Endodermal cell (in vitro differentiated cells): ENCODE measurements at regions not wholly inside any gene's neighbourhood (a gene's known extent, or its start where the extent isn't known, plus 50 kb on each side); places are given as distances from the start of the nearest gene placed in this dataset.

Experiments used
- DNase-seq: peaks from one replicate; pipeline ENCODE4 v3.0.0-alpha.2; 2017
- H3K27ac ChIP-seq: 2 replicates; pipeline ENCODE4 v1.5.1; 2013; ENCODE audit warnings: mild to moderate bottlenecking, low read depth, low read length, moderate library complexity
- H3K27me3 ChIP-seq: 2 replicates; pipeline ENCODE4 v1.6.1; 2013; ENCODE audit warnings: mild to moderate bottlenecking, low read length, moderate library complexity; ENCODE audit not compliant: insufficient read depth, control insufficient read depth, poor library complexity, severe bottlenecking
- H3K36me3 ChIP-seq: 2 replicates; pipeline ENCODE4 v1.7.0; 2013; ENCODE audit warnings: mild to moderate bottlenecking, low read length, moderate library complexity; ENCODE audit not compliant: control insufficient read depth, insufficient read depth
- H3K4me1 ChIP-seq: one replicate; pipeline ENCODE4 v1.7.0; 2013; ENCODE audit warnings: low read length; ENCODE audit not compliant: control insufficient read depth, insufficient read depth
- H3K4me3 ChIP-seq: 2 replicates; pipeline ENCODE4 v1.5.1; 2013; ENCODE audit warnings: mild to moderate bottlenecking, low read length, moderate library complexity
- H3K9ac ChIP-seq: 2 replicates; pipeline ENCODE4 v1.6.1; 2013; ENCODE audit warnings: mild to moderate bottlenecking, low read length, moderate library complexity; ENCODE audit not compliant: poor library complexity, severe bottlenecking; ENCODE audit errors: extremely low read depth
- H3K9me3 ChIP-seq: 2 replicates; pipeline ENCODE4 v1.6.1; 2013; ENCODE audit warnings: mild to moderate bottlenecking, low read length, moderate library complexity; ENCODE audit not compliant: control insufficient read depth
- H3K27ac Mint-ChIP-seq: 2 replicates; pipeline ENCODE4 v1.8.0; 2020; ENCODE audit warnings: mixed read lengths
- H3K27me3 Mint-ChIP-seq: 2 replicates; pipeline ENCODE4 v1.8.0; 2021; ENCODE audit warnings: mild to moderate bottlenecking, mixed read lengths; ENCODE audit not compliant: insufficient read depth
- H3K36me3 Mint-ChIP-seq: 2 replicates; pipeline ENCODE4 v1.8.0; 2020; ENCODE audit warnings: low read depth, mixed read lengths
- H3K4me1 Mint-ChIP-seq: 2 replicates; pipeline ENCODE4 v1.8.0; 2020; ENCODE audit warnings: mixed read lengths
- H3K4me3 Mint-ChIP-seq: 2 replicates; pipeline ENCODE4 v1.8.0; 2020; ENCODE audit warnings: mild to moderate bottlenecking, moderate library complexity, mixed read lengths
- H3K9me3 Mint-ChIP-seq: 2 replicates; pipeline ENCODE4 v1.8.0; 2020; ENCODE audit warnings: mild to moderate bottlenecking, mixed read lengths
- CTCF ChIP-seq: fragments of 200-600 bp; sonication (generic); conservative IDR thresholded peaks from 2 replicates; pipeline ENCODE4 v1.5.0; 2021; ENCODE audit warnings: antibody characterized with exemption, mild to moderate bottlenecking
- WGBS, 2 experiments: methylation state at CpG; one replicate each; pipeline versions ENCODE4 v1.1.5 to v1.1.7; 2013; ENCODE audit warnings: missing lambda C conversion rate in 2 of 2, mixed read lengths in 1 of 2; ENCODE audit not compliant: insufficient coverage in 1 of 2, insufficient read length in 1 of 2; 5-methylcytosine and 5-hydroxymethylcytosine counted together

GRCh38 chr10:31648966-31649365 is 279.7 kb downstream of the ARHGAP12 start:
- no peak overlapping the region for H3K27ac ChIP-seq
- no peaks in the 10 kb centered on the region for H3K36me3 ChIP-seq
- Mint-ChIP-seq H3K27ac (no peak overlapping the region), H3K27me3 (no peaks in the 10 kb centered on the region), H3K9me3 (peaks cover 2% of the 10 kb centered on the region), H3K4me1 (no peaks in the 10 kb centered on the region), H3K36me3 (no peaks in the 10 kb centered on the region), H3K4me3 (no peak overlapping the region)
- TF ChIP-seq CTCF: no peak
- no peak for DNase-seq
- no peaks in the 10 kb centered on the region for H3K27me3 ChIP-seq
- H3K9me3 ChIP-seq: no peaks in the 10 kb centered on the region
- H3K4me3 ChIP-seq: no peak overlapping the region
- H3K9ac ChIP-seq: no peak overlapping the region
- WGBS, 2 experiments: 92 to 100% methylated on average over 3 to 8 of the region's 8 CpGs
- no peaks in the 10 kb centered on the region for H3K4me1 ChIP-seq

- 86 to 94% methylated on average over 4 to 5 of the region's 5 CpGs for WGBS, 2 experiments
- H3K36me3 Mint-ChIP-seq: no peaks in the 10 kb centered on the region
- H3K4me1 Mint-ChIP-seq: no peaks in the 10 kb centered on the region
- H3K9ac ChIP-seq: no peak overlapping the region
- H3K4me3 ChIP-seq: no peak overlapping the region
- TF ChIP-seq CTCF: no peak
- H3K9me3 Mint-ChIP-seq: peaks cover 2% of the 10 kb centered on the region
- no peak overlapping the region for H3K4me3 Mint-ChIP-seq
- H3K36me3 ChIP-seq: no peaks in the 10 kb centered on the region
- no peaks in the 10 kb centered on the region for H3K9me3 ChIP-seq
- no peaks in the 10 kb centered on the region for H3K27me3 Mint-ChIP-seq
- no peaks in the 10 kb centered on the region for H3K4me1 ChIP-seq
- H3K27me3 ChIP-seq: no peaks in the 10 kb centered on the region
- no peak overlapping the region for H3K27ac Mint-ChIP-seq
- no peak for DNase-seq
- no peak overlapping the region for H3K27ac ChIP-seq
Measured at GRCh38 chr10:31647861-31648260, 280.8 kb downstream of the ARHGAP12 start.

GRCh38 chr10:31646519-31646918 is 282.1 kb downstream of the ARHGAP12 start:
- H3K27me3 ChIP-seq: no peaks in the 10 kb centered on the region
- Mint-ChIP-seq H3K4me3 (no peak overlapping the region), H3K27ac (no peak overlapping the region), H3K9me3 (peaks cover 6% of the 10 kb centered on the region), H3K36me3 (no peaks in the 10 kb centered on the region), H3K4me1 (no peaks in the 10 kb centered on the region), H3K27me3 (no peaks in the 10 kb centered on the region)
- no peaks in the 10 kb centered on the region for H3K4me1 ChIP-seq
- no peaks in the 10 kb centered on the region for H3K36me3 ChIP-seq
- DNase-seq: no peak
- no peak for TF ChIP-seq CTCF
- H3K27ac ChIP-seq: no peak overlapping the region
- peaks cover 5% of the 10 kb centered on the region for H3K9me3 ChIP-seq
- H3K4me3 ChIP-seq: no peak overlapping the region
- 90 to 95% methylated on average over 2 to 4 of the region's 4 CpGs for WGBS, 2 experiments
- no peak overlapping the region for H3K9ac ChIP-seq
